ENCODE measurements at regions not wholly inside any gene's neighbourhood (a gene's known extent, or its start where the extent isn't known, plus 50 kb on each side); places are given as distances from the start of the nearest gene placed in this dataset.

DNA sequence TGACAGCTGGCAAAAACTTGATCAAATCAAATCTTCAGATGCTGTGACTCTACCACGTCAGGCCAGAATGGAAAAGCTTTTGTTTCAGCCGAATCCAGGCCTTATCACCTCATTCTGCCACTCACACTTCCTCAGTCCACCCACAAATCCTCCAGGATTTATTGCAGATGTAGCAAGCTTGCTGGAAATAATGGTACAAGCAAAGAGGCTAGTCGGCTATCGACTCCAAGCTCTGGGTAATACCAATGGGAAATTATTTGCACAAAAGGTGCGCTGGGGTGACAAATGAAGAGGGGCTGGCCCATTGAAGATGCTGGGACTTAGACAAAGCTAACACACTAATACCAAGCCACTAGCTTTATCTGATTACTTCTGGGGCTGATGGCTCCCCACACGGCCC, 250.5 kb downstream of the ASCL1 start:
- TF ChIP-seq CTCF (IDR thresholded peaks at IDR 0.05; ENCODE audit: low read depth, low read length, missing control alignments) = no peak
- DNase-seq (ENCODE audit: low read depth) = no peak
- H3K4me3 ChIP-seq (ENCODE audit: low read depth, low read length) = no peak overlapping the region

- DNase-seq (ENCODE audit: low read depth) = no peak
- TF ChIP-seq CTCF (IDR thresholded peaks at IDR 0.05; ENCODE audit: low read depth, low read length, missing control alignments) = no peak
Observed at GRCh38 chr12:103241184-103241583, 254.6 kb downstream of the C12orf42 start.

GRCh38 chr12:103244596-103244995, 251.2 kb downstream of the C12orf42 start:
- no peak for DNase-seq (ENCODE audit: low read depth)
- no peak for TF ChIP-seq CTCF (IDR thresholded peaks at IDR 0.05; ENCODE audit: low read depth, low read length, missing control alignments)
- H3K4me3 ChIP-seq (ENCODE audit: low read depth, low read length) = no peak overlapping the region

More at GRCh38 chr12:103241184-103241583, 254.6 kb downstream of the C12orf42 start:
- no peak overlapping the region for H3K4me3 ChIP-seq (ENCODE audit: low read depth, low read length)

DNA sequence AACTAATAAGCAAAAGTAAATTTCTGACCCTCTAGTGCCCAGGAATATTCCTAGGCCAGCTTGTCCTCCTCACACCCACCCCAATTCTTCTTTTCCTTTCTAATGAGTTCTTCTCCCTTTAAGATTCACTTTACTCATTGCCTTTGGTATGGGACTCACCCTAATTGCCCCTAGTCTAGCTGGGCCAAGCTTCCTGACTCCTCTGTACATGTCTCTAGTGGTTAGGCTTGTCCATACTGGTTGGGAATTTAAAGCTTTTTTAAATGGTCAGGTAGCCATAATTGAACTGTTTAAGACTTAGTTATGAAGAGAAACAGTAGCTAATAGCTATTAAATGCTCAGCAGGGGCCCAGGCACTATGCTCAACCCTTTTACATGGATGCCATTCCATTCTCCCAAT, 248.2 kb downstream of the C12orf42 start:
- no peak for DNase-seq (ENCODE audit: low read depth)
- TF ChIP-seq CTCF (IDR thresholded peaks at IDR 0.05; ENCODE audit: low read depth, low read length, missing control alignments) = no peak
- no peak overlapping the region for H3K4me3 ChIP-seq (ENCODE audit: low read depth, low read length)

GRCh38 chr12:103249607-103250006, 246.2 kb downstream of the C12orf42 start:
- TF ChIP-seq CTCF (IDR thresholded peaks at IDR 0.05; ENCODE audit: low read depth, low read length, missing control alignments) = no peak
- DNase-seq (ENCODE audit: low read depth) = no peak
- H3K4me3 ChIP-seq (ENCODE audit: low read depth, low read length) = no peak overlapping the region

GRCh38 chr12:103250487-103250886, 245.3 kb downstream of the C12orf42 start:
- H3K4me3 ChIP-seq (ENCODE audit: low read depth, low read length) = no peak overlapping the region
- no peak for TF ChIP-seq CTCF (IDR thresholded peaks at IDR 0.05; ENCODE audit: low read depth, low read length, missing control alignments)
- DNase-seq (ENCODE audit: low read depth) = no peak

All from GM12864 (cell line).